Epithelial cell of proximal tubule (primary cell): ENCODE measurements at regions not wholly inside any gene's neighbourhood (a gene's known extent, or its start where the extent isn't known, plus 50 kb on each side); places are given as distances from the start of the nearest gene placed in this dataset.
A peak's percentile ranks its signal among the peaks of the same experiment; 100 is the strongest.

Experiments
- DNase-seq: peaks from one replicate; pipeline ENCODE4 v3.0.0-alpha.2; 2011; ENCODE audit warnings: low read depth
- H3K4me3 ChIP-seq: 2 replicates; pipeline ENCODE4 v1.5.1; 2011; ENCODE audit warnings: low read depth, mild to moderate bottlenecking, low read length
- CTCF ChIP-seq: conservative IDR thresholded peaks from 2 replicates; pipeline ENCODE4 v1.5.1; 2012; ENCODE audit warnings: low read depth, mild to moderate bottlenecking, low read length

GRCh38 chr9:90310521-90310876 is 332.1 kb downstream of the DIRAS2 start:
- H3K4me3 ChIP-seq = no peak overlapping the region
- no peak for TF ChIP-seq CTCF
- no peak for DNase-seq

- no peak for DNase-seq
- no peak for TF ChIP-seq CTCF
- no peak overlapping the region for H3K4me3 ChIP-seq
These were observed 330.8 kb downstream of the DIRAS2 start for GRCh38 chr9:90311811-90312210.

- no peak overlapping the region for H3K4me3 ChIP-seq
- no peak for TF ChIP-seq CTCF
- DNase-seq = no peak
These were observed 320.3 kb downstream of the DIRAS2 start for GRCh38 chr9:90322296-90322695.

GRCh38 chr9:90325913-90326653 is 316.5 kb downstream of the DIRAS2 start:
- TF ChIP-seq CTCF = no peak
- DNase-seq = no peak

GRCh38 chr9:90330231-90330630 is 312.4 kb downstream of the DIRAS2 start:
- no peak overlapping the region for H3K4me3 ChIP-seq
- TF ChIP-seq CTCF = no peak
- DNase-seq = no peak

More at GRCh38 chr9:90325913-90326653, 316.5 kb downstream of the DIRAS2 start:
- H3K4me3 ChIP-seq = no peak overlapping the region

- TF ChIP-seq CTCF = no peak
- peak; percentile 81 for DNase-seq
These were observed 310.6 kb downstream of the DIRAS2 start for GRCh38 chr9:90331826-90332575.

More at GRCh38 chr9:90331826-90332575, 310.6 kb downstream of the DIRAS2 start:
- H3K4me3 ChIP-seq = no peak overlapping the region
